ENCODE measurements at regions not wholly inside any gene's neighbourhood (a gene's known extent, or its start where the extent isn't known, plus 50 kb on each side); places are given as distances from the start of the nearest gene placed in this dataset.

DNA sequence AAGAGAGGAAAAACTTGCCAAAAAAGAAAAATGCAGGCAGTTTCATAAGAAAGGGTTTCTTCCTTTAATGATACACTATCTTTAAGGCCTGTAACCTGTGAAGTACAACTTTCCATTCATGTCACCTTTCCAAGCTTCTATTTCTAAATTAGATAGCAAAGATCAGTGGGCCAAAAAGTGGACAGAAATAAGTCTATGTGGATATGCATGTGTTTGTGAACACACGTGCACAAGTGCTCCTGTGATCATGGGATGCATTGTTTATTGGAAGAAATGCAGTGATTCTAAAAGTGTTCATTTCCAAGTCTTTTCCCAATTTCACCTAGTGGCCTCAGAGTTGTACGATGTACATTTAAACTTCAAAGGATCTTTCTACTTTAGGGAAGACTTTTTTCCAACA is 230.0 kb upstream of the BLID start:
- no peak for TF ChIP-seq CTCF (IDR thresholded peaks at IDR 0.05; ENCODE audit: insufficient read depth, low read depth, low read length)
- no peak for TF ChIP-seq EZH2 (IDR thresholded peaks at IDR 0.05; ENCODE audit: insufficient read depth, low read length)

Data from astrocyte (in vitro differentiated cells and primary cell).